Left lung (tissue), 4 donors: ENCODE measurements at regions not wholly inside any gene's neighbourhood (a gene's known extent, or its start where the extent isn't known, plus 50 kb on each side); places are given as distances from the start of the nearest gene placed in this dataset.
A peak's percentile ranks its signal among the peaks of the same experiment; 100 is the strongest.

ENCODE experiments used
- ATAC-seq: fragments of 200-7000 bp; cut with Tn5 transposase; one replicate; pipeline ENCODE4 v1.9.1; 2020; ENCODE audit warnings: moderate library complexity
- DNase-seq, 4 donors: peaks; one replicate each; pipeline ENCODE4 v3.0.0-alpha.2; 2013 to 2020
- H3K27ac ChIP-seq, 2 donors: fragments of 200-600 bp; sonication (generic) in 1 of 2; one replicate each; pipeline versions ENCODE4 v1.5.0 to v1.8.0; 2020 to 2021
- H3K27me3 ChIP-seq, 2 donors: fragments of 200-600 bp; sonication (generic) in 1 of 2; one replicate each; pipeline versions ENCODE4 v1.5.0 to v1.8.0; 2020 to 2021
- H3K36me3 ChIP-seq, 2 donors: fragments of 200-600 bp; sonication (generic) in 1 of 2; one replicate each; pipeline versions ENCODE4 v1.5.0 to v1.8.0; 2020 to 2021
- H3K4me1 ChIP-seq, 2 donors: fragments of 200-600 bp; one replicate each; pipeline ENCODE4 v1.8.0; 2021
- H3K4me3 ChIP-seq, 2 donors: fragments of 200-600 bp; sonication (generic) in 1 of 2; one replicate each; pipeline versions ENCODE4 v1.5.0 to v1.8.0; 2020 to 2021; ENCODE audit warnings: mild to moderate bottlenecking in 1 of 2
- H3K9me3 ChIP-seq, 2 donors: fragments of 200-600 bp; sonication (generic) in 1 of 2; one replicate each; pipeline versions ENCODE4 v1.5.0 to v1.8.0; 2020 to 2021
- intact Hi-C, 2 donors: fragments of 100-400 bp; cut with DNase I; formaldehyde crosslinking; loops; one replicate each; pipeline versions ENCODE4 v1.11.2 to v1.14.2; 2022
- TF ChIP-seq, protein P1 (sequence below), 2 donors: fragments of 200-600 bp; sonication (generic) in 1 of 2; IDR thresholded peaks; one replicate each; pipeline versions ENCODE4 v1.5.0 to v1.8.0; 2021; ENCODE audit warnings: antibody characterized with exemption in 2 of 2
- donor health status: DM: no; HTN: yes; CAD: no.
- donor health status: DM: no; HTN: no; CAD: no.

- Histone ChIP-seq H3K27ac (peak overlapping the region in 1 of 2 donors; percentile 41), H3K4me3 (no peak overlapping the region), H3K36me3 (no peaks in the 10 kb centered on the region), H3K9me3 (no peaks in the 10 kb centered on the region), H3K4me1 (peaks cover 0 to 5% of the 10 kb centered on the region in 2 donors), H3K27me3 (no peaks in the 10 kb centered on the region)
- DNase-seq (no peak), ATAC-seq (no peak)
- intact Hi-C loops = no loop called here
- TF ChIP-seq, protein P1, sequence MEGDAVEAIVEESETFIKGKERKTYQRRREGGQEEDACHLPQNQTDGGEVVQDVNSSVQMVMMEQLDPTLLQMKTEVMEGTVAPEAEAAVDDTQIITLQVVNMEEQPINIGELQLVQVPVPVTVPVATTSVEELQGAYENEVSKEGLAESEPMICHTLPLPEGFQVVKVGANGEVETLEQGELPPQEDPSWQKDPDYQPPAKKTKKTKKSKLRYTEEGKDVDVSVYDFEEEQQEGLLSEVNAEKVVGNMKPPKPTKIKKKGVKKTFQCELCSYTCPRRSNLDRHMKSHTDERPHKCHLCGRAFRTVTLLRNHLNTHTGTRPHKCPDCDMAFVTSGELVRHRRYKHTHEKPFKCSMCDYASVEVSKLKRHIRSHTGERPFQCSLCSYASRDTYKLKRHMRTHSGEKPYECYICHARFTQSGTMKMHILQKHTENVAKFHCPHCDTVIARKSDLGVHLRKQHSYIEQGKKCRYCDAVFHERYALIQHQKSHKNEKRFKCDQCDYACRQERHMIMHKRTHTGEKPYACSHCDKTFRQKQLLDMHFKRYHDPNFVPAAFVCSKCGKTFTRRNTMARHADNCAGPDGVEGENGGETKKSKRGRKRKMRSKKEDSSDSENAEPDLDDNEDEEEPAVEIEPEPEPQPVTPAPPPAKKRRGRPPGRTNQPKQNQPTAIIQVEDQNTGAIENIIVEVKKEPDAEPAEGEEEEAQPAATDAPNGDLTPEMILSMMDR (IDR thresholded peaks at IDR 0.05) = no peak
These were observed 127.6 kb downstream of the ETAA1 start for GRCh38 chr2:67524777-67525176.

DNA sequence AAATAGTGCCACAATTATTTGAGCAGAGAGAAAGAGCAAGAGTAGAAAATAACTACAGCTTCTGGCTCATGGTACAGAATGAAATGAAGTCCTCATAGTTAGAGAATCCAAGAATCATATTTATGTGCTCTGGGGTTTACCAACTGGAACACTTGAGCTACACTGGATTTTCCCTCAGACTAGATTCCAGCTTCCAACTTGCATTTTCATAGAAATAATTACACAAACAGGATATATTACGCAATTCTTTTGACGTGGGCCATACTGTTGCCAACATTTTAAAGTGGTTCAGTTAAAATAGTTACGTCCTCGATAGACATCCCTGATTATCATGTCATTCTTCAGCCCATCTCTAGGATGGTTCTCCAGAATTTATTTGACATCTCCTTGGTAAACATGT lies 129.2 kb downstream of the ETAA1 start:
- no peaks in the 10 kb centered on the region for H3K36me3 ChIP-seq
- TF ChIP-seq, protein P1 (IDR thresholded peaks at IDR 0.05) = no peak
- H3K9me3 ChIP-seq = no peaks in the 10 kb centered on the region
- no peaks in the 10 kb centered on the region for H3K27me3 ChIP-seq
- H3K4me1 ChIP-seq = peaks cover 0 to 5% of the 10 kb centered on the region in 2 donors
- no peak overlapping the region for H3K4me3 ChIP-seq
- DNase-seq (peak in 2 of 4 donors; percentile 50 to 71), ATAC-seq (peak; percentile 66)
- intact Hi-C loops = no loop called here
- H3K27ac ChIP-seq = peak overlapping the region in 1 of 2 donors; percentile 16

DNA sequence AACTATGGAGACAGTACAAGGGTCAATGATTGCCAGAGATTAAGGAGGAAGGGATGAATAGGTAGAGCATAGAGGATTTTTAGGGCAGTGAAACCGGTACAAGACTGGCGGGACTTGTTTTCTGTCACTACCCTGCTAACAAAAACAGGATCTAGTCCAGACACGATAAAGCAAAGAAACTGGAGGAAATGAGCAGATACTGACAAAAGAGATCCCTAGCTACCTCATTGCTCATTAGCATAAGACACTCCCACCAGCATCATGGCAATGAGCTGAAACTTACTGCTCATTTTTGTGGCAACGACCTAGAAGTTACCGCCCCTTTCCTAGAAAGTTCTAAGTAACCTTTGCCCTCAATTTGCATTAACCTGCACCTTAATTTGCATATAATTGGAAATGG lies 131.2 kb downstream of the ETAA1 start:
- H3K27me3 ChIP-seq = no peaks in the 10 kb centered on the region
- no peaks in the 10 kb centered on the region for H3K36me3 ChIP-seq
- ATAC-seq (no peak), DNase-seq (no peak)
- H3K27ac ChIP-seq = no peak overlapping the region
- intact Hi-C loops = no loop called here
- no peak overlapping the region for H3K4me3 ChIP-seq
- H3K9me3 ChIP-seq = no peaks in the 10 kb centered on the region
- peaks cover 0 to 5% of the 10 kb centered on the region in 2 donors for H3K4me1 ChIP-seq
- TF ChIP-seq, protein P1 (IDR thresholded peaks at IDR 0.05) = no peak

DNA sequence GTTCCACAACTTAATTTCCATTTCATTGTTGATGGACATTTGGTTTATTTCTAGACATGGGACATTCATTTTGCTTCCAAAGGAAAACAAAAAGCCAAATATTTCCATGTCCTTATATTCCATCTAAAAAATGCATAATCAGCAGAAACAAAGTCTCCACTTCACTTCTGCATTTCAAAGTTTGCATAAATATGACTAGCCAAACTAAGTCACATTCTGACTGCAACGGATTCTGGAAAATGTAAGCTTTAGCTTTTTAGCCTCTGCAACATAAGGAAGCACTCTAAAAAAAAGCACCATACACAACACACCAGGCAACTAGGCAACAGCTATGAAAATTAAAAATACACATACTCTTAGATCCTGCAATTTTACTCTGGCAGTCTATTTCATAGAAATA lies 135.3 kb downstream of the ETAA1 start:
- H3K4me1 ChIP-seq = no peaks in the 10 kb centered on the region
- ATAC-seq (no peak), DNase-seq (peak in 2 of 4 donors; percentile 37 to 44)
- TF ChIP-seq, protein P1 (IDR thresholded peaks at IDR 0.05) = no peak
- intact Hi-C loops = no loop called here
- H3K27ac ChIP-seq = no peak overlapping the region
- H3K27me3 ChIP-seq = no peaks in the 10 kb centered on the region
- no peaks in the 10 kb centered on the region for H3K36me3 ChIP-seq
- no peak overlapping the region for H3K4me3 ChIP-seq
- H3K9me3 ChIP-seq = peaks cover 0 to 2% of the 10 kb centered on the region in 2 donors

DNA sequence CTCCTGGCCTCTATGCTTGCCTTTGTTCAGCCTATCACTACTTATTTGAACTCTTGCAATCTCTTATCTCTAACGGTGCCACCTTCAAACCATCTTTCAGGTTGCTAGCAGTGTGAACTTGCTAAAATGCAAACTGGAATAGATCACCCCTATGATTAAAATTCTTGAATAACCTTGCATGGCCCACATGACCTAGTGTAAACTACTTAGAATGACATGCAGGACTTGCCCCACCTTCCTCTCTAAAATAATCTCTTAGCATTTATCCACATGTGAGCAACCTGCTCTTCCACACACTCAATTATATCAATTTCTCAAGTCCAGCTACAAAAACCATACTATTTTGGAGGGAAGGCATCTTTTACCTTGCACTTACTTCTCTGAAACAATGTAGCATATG lies 137.6 kb downstream of the ETAA1 start:
- ATAC-seq = no peak
- no peak overlapping the region for H3K4me3 ChIP-seq
- H3K9me3 ChIP-seq = peaks cover 0 to 11% of the 10 kb centered on the region in 2 donors
- intact Hi-C loops = no loop called here
- no peaks in the 10 kb centered on the region for H3K4me1 ChIP-seq
- H3K27me3 ChIP-seq = no peaks in the 10 kb centered on the region
- DNase-seq = no peak
- TF ChIP-seq, protein P1 (IDR thresholded peaks at IDR 0.05) = no peak
- no peaks in the 10 kb centered on the region for H3K36me3 ChIP-seq
- H3K27ac ChIP-seq = no peak overlapping the region
